Fibroblast of the aortic adventitia (primary cell): ENCODE measurements at regions not wholly inside any gene's neighbourhood (a gene's known extent, or its start where the extent isn't known, plus 50 kb on each side); places are given as distances from the start of the nearest gene placed in this dataset.

ENCODE experiments used
- DNase-seq: peaks from one replicate; pipeline ENCODE4 v3.0.0-alpha.2; 2010; ENCODE audit warnings: low read depth
- H3K4me3 ChIP-seq: 2 replicates; pipeline ENCODE4 v1.5.1; 2011; ENCODE audit warnings: low read depth, mild to moderate bottlenecking, control low read depth, low read length, moderate library complexity
- TF ChIP-seq, protein P1 (sequence below): IDR thresholded peaks from 2 replicates; pipeline ENCODE4 v1.5.1; 2011; ENCODE audit warnings: mild to moderate bottlenecking, low read length, control low read depth, inconsistent platforms; ENCODE audit not compliant: insufficient read depth

DNA sequence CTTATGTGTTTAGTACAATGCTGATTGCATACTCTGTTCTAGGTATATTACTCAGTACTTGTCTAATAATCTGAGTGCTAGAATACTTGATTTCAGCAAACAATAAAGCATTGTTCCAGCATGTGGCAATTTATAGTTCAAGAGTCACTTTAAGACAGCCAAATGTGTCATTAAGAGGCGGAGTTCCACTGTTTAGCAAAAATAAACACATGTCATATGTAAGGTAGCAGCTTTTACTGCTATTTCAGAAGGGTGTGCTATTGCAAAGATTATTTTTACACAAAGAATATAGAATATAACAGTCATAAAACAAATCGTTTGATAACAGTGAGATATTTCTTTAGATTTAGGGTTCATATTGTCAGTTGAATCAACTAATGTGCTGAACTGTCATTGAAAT lies 358.7 kb downstream of the TUSC7 start:
- TF ChIP-seq, protein P1, sequence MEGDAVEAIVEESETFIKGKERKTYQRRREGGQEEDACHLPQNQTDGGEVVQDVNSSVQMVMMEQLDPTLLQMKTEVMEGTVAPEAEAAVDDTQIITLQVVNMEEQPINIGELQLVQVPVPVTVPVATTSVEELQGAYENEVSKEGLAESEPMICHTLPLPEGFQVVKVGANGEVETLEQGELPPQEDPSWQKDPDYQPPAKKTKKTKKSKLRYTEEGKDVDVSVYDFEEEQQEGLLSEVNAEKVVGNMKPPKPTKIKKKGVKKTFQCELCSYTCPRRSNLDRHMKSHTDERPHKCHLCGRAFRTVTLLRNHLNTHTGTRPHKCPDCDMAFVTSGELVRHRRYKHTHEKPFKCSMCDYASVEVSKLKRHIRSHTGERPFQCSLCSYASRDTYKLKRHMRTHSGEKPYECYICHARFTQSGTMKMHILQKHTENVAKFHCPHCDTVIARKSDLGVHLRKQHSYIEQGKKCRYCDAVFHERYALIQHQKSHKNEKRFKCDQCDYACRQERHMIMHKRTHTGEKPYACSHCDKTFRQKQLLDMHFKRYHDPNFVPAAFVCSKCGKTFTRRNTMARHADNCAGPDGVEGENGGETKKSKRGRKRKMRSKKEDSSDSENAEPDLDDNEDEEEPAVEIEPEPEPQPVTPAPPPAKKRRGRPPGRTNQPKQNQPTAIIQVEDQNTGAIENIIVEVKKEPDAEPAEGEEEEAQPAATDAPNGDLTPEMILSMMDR = no peak
- no peak overlapping the region for H3K4me3 ChIP-seq
- DNase-seq = no peak

DNA sequence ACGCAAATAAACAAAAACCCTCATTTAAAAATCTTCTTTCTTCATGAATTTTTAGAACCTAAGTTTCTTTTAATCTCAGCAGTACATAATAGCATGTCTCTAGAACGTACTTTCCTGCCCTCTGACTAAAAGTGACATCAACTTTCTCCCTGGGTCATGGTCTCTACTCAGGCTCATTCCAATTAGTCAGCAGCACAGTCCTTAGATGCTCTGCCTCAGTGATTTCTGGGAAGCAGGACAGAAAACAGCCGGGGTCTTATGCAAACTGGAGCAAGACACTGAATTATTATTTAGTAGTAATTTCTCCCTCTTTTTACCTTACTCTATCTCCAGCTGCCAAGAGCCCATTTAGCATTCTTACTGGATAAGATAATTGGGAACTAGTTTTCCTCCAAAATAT lies 365.2 kb downstream of the TUSC7 start:
- TF ChIP-seq, protein P1 = no peak
- no peak overlapping the region for H3K4me3 ChIP-seq
- no peak for DNase-seq

- DNase-seq = no peak
- TF ChIP-seq, protein P1 = no peak
- H3K4me3 ChIP-seq = no peak overlapping the region
These were observed 370.4 kb downstream of the TUSC7 start for GRCh38 chr3:117079997-117080396.

GRCh38 chr3:117080872-117081271 lies 371.3 kb downstream of the TUSC7 start:
- no peak overlapping the region for H3K4me3 ChIP-seq
- TF ChIP-seq, protein P1 = no peak
- DNase-seq = no peak

GRCh38 chr3:117084277-117084676 lies 374.7 kb downstream of the TUSC7 start:
- DNase-seq = no peak
- no peak overlapping the region for H3K4me3 ChIP-seq
- TF ChIP-seq, protein P1 = no peak

DNA sequence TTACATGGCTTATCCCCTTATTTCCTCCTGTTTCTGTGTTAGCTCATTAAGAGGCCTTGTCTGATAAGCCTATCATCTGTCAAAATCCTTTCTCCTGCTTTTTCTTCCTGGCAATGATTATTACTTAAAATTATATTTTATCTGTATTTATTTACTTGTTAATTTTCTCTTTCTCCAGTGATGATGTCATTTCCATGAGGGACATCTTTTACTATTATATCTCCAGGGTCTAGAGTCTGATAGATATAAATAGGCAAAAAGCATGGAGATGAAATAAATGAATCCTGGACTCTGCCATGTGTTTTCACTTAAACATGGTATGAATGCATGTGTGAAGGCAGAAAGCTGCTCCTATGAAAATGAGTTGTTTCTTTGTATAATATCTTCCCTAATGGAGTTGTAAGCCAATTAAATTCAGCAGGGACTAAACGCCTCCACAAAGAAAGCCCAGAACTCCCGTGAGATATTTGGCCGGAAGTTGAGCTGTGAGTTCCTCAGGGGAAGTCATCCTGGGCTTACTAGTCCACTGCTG lies 375.2 kb downstream of the TUSC7 start:
- TF ChIP-seq, protein P1 = no peak
- no peak overlapping the region for H3K4me3 ChIP-seq
- DNase-seq = no peak

DNA sequence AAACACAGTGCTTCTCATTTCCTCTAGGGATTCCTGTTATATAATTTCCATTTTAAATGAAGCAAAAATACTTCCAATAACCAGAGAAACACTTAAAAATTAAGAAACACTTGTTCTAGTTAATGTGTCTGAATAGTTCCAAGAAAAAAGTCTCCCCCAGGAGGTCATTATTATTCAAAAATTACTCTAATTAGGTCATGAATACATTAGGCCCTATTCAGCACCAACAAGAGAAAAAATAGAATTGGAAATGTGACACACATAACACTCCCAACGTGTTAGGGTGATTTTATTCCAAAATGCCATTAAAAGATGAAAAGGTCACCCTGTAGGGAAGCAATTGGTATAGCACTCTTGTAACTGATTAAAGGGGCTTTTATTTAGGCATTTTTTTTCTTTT lies 382.1 kb downstream of the TUSC7 start:
- no peak for DNase-seq
- H3K4me3 ChIP-seq = no peak overlapping the region
- TF ChIP-seq, protein P1 = no peak
